Astrocyte (in vitro differentiated cells and primary cell): ENCODE measurements at regions not wholly inside any gene's neighbourhood (a gene's known extent, or its start where the extent isn't known, plus 50 kb on each side); places are given as distances from the start of the nearest gene placed in this dataset.

Source experiments
- DNase-seq: peaks from one replicate; pipeline ENCODE4 v3.0.0-alpha.2; 2010; ENCODE audit warnings: low read depth
- FAIRE-seq: peaks from 2 replicates; lab custom pipeline; 2011; peaks lifted over from hg19 to GRCh38; lab: Jason Lieb, UNC
- H2AFZ ChIP-seq: 2 replicates; pipeline ENCODE4 v1.6.0; 2012; ENCODE audit warnings: low read depth, low read length, inconsistent platforms
- H3K27ac ChIP-seq: 2 replicates; pipeline ENCODE4 v1.5.1; 2011; ENCODE audit warnings: low read depth, low read length, inconsistent platforms
- H3K27me3 ChIP-seq: 2 replicates; pipeline ENCODE4 v1.6.0; 2011; ENCODE audit warnings: low read length, inconsistent platforms; ENCODE audit not compliant: insufficient read depth
- H3K36me3 ChIP-seq: 2 replicates; pipeline ENCODE4 v1.5.1; 2011; ENCODE audit warnings: low read length, inconsistent platforms; ENCODE audit not compliant: insufficient read depth
- H3K4me1 ChIP-seq: 2 replicates; pipeline ENCODE4 v1.5.1; 2011; ENCODE audit warnings: low read length, inconsistent platforms; ENCODE audit not compliant: insufficient read depth
- H3K4me2 ChIP-seq: 2 replicates; pipeline ENCODE4 v1.6.0; 2012; ENCODE audit warnings: low read length, inconsistent platforms
- H3K4me3 ChIP-seq: 2 replicates; pipeline ENCODE4 v1.5.1; 2011; ENCODE audit warnings: low read depth, mild to moderate bottlenecking, low read length, inconsistent platforms; ENCODE audit not compliant: insufficient read depth
- H3K79me2 ChIP-seq: 2 replicates; pipeline ENCODE4 v1.6.0; 2012; ENCODE audit warnings: mild to moderate bottlenecking, low read length, inconsistent platforms; ENCODE audit not compliant: insufficient read depth
- H3K9ac ChIP-seq: 2 replicates; pipeline ENCODE4 v1.6.0; 2012; ENCODE audit warnings: mild to moderate bottlenecking, low read length, inconsistent platforms
- H3K9me3 ChIP-seq: 2 replicates; pipeline ENCODE4 v1.5.1; 2012; ENCODE audit warnings: low read depth, mild to moderate bottlenecking, low read length, inconsistent platforms; ENCODE audit not compliant: insufficient read depth
- H4K20me1 ChIP-seq: 2 replicates; pipeline ENCODE4 v1.6.0; 2012; ENCODE audit warnings: low read length, inconsistent platforms; ENCODE audit not compliant: insufficient read depth
- H3K27ac Mint-ChIP-seq: one replicate; pipeline ENCODE4 v1.8.0; 2021; ENCODE audit warnings: mild to moderate bottlenecking, mixed read lengths; ENCODE audit not compliant: unreplicated experiment
- H3K27me3 Mint-ChIP-seq: one replicate; pipeline ENCODE4 v1.8.0; 2021; ENCODE audit warnings: low read depth, mixed read lengths; ENCODE audit not compliant: unreplicated experiment
- H3K36me3 Mint-ChIP-seq: one replicate; pipeline ENCODE4 v1.8.0; 2021; ENCODE audit warnings: low read depth, mixed read lengths; ENCODE audit not compliant: unreplicated experiment
- H3K4me1 Mint-ChIP-seq: one replicate; pipeline ENCODE4 v1.8.0; 2021; ENCODE audit warnings: low read depth, mixed read lengths; ENCODE audit not compliant: unreplicated experiment
- H3K4me3 Mint-ChIP-seq: one replicate; pipeline ENCODE4 v1.8.0; 2021; ENCODE audit warnings: mild to moderate bottlenecking, moderate library complexity, mixed read lengths; ENCODE audit not compliant: unreplicated experiment
- H3K9me3 Mint-ChIP-seq: one replicate; pipeline ENCODE4 v1.8.0; 2021; ENCODE audit warnings: mild to moderate bottlenecking, mixed read lengths; ENCODE audit not compliant: unreplicated experiment
- CTCF ChIP-seq: IDR thresholded peaks from 2 replicates; pipeline ENCODE4 v1.5.1; 2011; ENCODE audit warnings: low read depth, mild to moderate bottlenecking, inconsistent platforms, low read length, moderate library complexity; ENCODE audit not compliant: insufficient read depth
- EZH2 ChIP-seq: IDR thresholded peaks from 2 replicates; pipeline ENCODE4 v1.6.1; 2012; ENCODE audit warnings: mild to moderate bottlenecking, low read length, inconsistent platforms; ENCODE audit not compliant: insufficient read depth

- DNase-seq (peak; percentile 3), FAIRE-seq (no peak)
- Mint-ChIP-seq H3K9me3 (no peaks in the 10 kb centered on the region), H3K27me3 (no peaks in the 10 kb centered on the region), H3K4me3 (no peak overlapping the region), H3K4me1 (no peaks in the 10 kb centered on the region), H3K36me3 (no peaks in the 10 kb centered on the region), H3K27ac (no peak overlapping the region)
- TF ChIP-seq EZH2, result no peak
- no peak for TF ChIP-seq CTCF
- Histone ChIP-seq H3K9ac (no peak overlapping the region), H3K36me3 (no peaks in the 10 kb centered on the region), H3K27ac (no peak overlapping the region), H3K79me2 (no peaks in the 10 kb centered on the region), H3K9me3 (no peaks in the 10 kb centered on the region), H3K4me2 (no peak overlapping the region), H2AFZ (no peak overlapping the region), H3K4me3 (no peak overlapping the region), H3K27me3 (no peaks in the 10 kb centered on the region), H4K20me1 (no peaks in the 10 kb centered on the region), H3K4me1 (no peaks in the 10 kb centered on the region)
These were observed 567.4 kb downstream of the PRR16 start for GRCh38 chr5:121031491-121031890.

DNA sequence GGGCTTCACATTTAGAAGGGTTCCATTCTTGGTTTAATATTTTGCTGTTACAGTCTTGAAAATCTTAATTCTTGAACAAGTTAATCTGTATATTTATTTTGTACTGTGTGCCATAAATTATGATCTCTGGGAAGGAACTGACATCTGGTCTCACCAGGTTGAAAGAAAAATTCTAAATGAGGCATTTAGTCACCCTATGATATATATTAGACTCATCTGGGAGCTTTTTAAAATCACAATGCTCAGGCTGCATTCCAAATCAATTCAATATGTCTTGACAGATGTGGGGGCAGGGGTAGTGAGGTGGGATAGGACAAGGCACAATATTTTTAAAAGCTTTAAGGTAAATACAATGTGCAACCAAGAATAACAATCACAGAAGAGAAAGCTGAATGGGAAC lies 569.2 kb downstream of the PRR16 start:
- H3K27ac Mint-ChIP-seq, result no peak overlapping the region
- H3K27me3 Mint-ChIP-seq, result no peaks in the 10 kb centered on the region
- TF ChIP-seq CTCF (no peak), EZH2 (no peak)
- DNase-seq (no peak), FAIRE-seq (no peak)
- no peaks in the 10 kb centered on the region for H3K4me1 ChIP-seq
- H2AFZ ChIP-seq, result no peak overlapping the region
- no peaks in the 10 kb centered on the region for H3K4me1 Mint-ChIP-seq
- no peak overlapping the region for H3K9ac ChIP-seq
- no peaks in the 10 kb centered on the region for H4K20me1 ChIP-seq
- H3K36me3 Mint-ChIP-seq, result no peaks in the 10 kb centered on the region
- no peaks in the 10 kb centered on the region for H3K27me3 ChIP-seq
- no peak overlapping the region for H3K4me3 ChIP-seq
- no peaks in the 10 kb centered on the region for H3K36me3 ChIP-seq
- H3K9me3 ChIP-seq, result no peaks in the 10 kb centered on the region
- no peak overlapping the region for H3K4me2 ChIP-seq
- no peaks in the 10 kb centered on the region for H3K79me2 ChIP-seq
- H3K9me3 Mint-ChIP-seq, result no peaks in the 10 kb centered on the region
- no peak overlapping the region for H3K27ac ChIP-seq
- no peak overlapping the region for H3K4me3 Mint-ChIP-seq

GRCh38 chr5:121038438-121038837 lies 574.3 kb downstream of the PRR16 start:
- H3K4me3 ChIP-seq, result no peak overlapping the region
- no peak overlapping the region for H3K27ac Mint-ChIP-seq

More at GRCh38 chr5:121038438-121038837, 574.3 kb downstream of the PRR16 start:
- no peaks in the 10 kb centered on the region for H3K9me3 Mint-ChIP-seq
- no peak overlapping the region for H3K4me2 ChIP-seq
- no peaks in the 10 kb centered on the region for H3K4me1 ChIP-seq
- TF ChIP-seq CTCF (no peak), EZH2 (no peak)
- no peak overlapping the region for H3K27ac ChIP-seq
- no peak overlapping the region for H3K9ac ChIP-seq
- no peaks in the 10 kb centered on the region for H3K27me3 ChIP-seq
- DNase-seq, result no peak
- H3K27me3 Mint-ChIP-seq, result no peaks in the 10 kb centered on the region
- no peak for FAIRE-seq
- no peaks in the 10 kb centered on the region for H3K36me3 ChIP-seq
- H2AFZ ChIP-seq, result no peak overlapping the region
- no peaks in the 10 kb centered on the region for H4K20me1 ChIP-seq
- no peaks in the 10 kb centered on the region for H3K79me2 ChIP-seq
- H3K4me1 Mint-ChIP-seq, result no peaks in the 10 kb centered on the region
- H3K9me3 ChIP-seq, result no peaks in the 10 kb centered on the region
- H3K4me3 Mint-ChIP-seq, result no peak overlapping the region
- H3K36me3 Mint-ChIP-seq, result no peaks in the 10 kb centered on the region
